Neural cell (in vitro differentiated cells): ENCODE measurements at regions not wholly inside any gene's neighbourhood (a gene's known extent, or its start where the extent isn't known, plus 50 kb on each side); places are given as distances from the start of the nearest gene placed in this dataset.

Source experiments
- H2AFZ ChIP-seq: fragments of 200-600, 300-800 bp; sonication (generic), shearing (Covaris generic); 2 replicates; pipeline ENCODE4 v1.6.0; 2014; ENCODE audit warnings: low read depth, mild to moderate bottlenecking, antibody characterized with exemption, low read length, moderate library complexity
- H3F3A ChIP-seq: fragments of 200-600 bp; shearing (Covaris generic); 2 replicates; pipeline ENCODE4 v1.6.1; 2016; ENCODE audit warnings: mild to moderate bottlenecking, moderate library complexity, mixed read lengths, antibody characterized with exemption, low read length; ENCODE audit not compliant: insufficient read depth, poor library complexity, severe bottlenecking
- H3K27ac ChIP-seq: fragments of 200-600, 300-800 bp; sonication (generic), shearing (Covaris generic); 2 replicates; pipeline ENCODE4 v1.5.1; 2014; ENCODE audit warnings: mild to moderate bottlenecking, low read length, moderate library complexity
- H3K27me3 ChIP-seq: fragments of 300-800, 200-600 bp; sonication (generic), shearing (Covaris generic); 2 replicates; pipeline ENCODE4 v1.6.0; 2014; ENCODE audit warnings: mild to moderate bottlenecking, low read depth, low read length, moderate library complexity; ENCODE audit not compliant: insufficient read depth
- H3K36me3 ChIP-seq: fragments of 300-800, 200-600 bp; sonication (generic), shearing (Covaris generic); 2 replicates; pipeline ENCODE4 v1.5.1; 2014; ENCODE audit warnings: mild to moderate bottlenecking, antibody characterized with exemption, low read length, moderate library complexity; ENCODE audit not compliant: insufficient read depth
- H3K4me2 ChIP-seq: fragments of 300-800, 200-600 bp; sonication (generic), shearing (Covaris generic); 2 replicates; pipeline ENCODE4 v1.6.0; 2014; ENCODE audit warnings: mild to moderate bottlenecking, low read length
- H3K4me3 ChIP-seq: fragments of 300-800, 200-600 bp; sonication (generic), shearing (Covaris generic); 2 replicates; pipeline ENCODE4 v1.5.1; 2014; ENCODE audit warnings: mild to moderate bottlenecking, low read length, moderate library complexity
- H3K79me2 ChIP-seq: fragments of 200-600 bp; shearing (Covaris generic); replicated peaks from 2 replicates; pipeline ENCODE4 v1.6.0; 2014; ENCODE audit warnings: mild to moderate bottlenecking, low read length, moderate library complexity; ENCODE audit not compliant: insufficient read depth
- H3K9ac ChIP-seq: fragments of 300-800, 200-600 bp; sonication (generic), shearing (Covaris generic); 2 replicates; pipeline ENCODE4 v1.6.1; 2016; ENCODE audit warnings: mild to moderate bottlenecking, low read length, mixed read lengths
- H3K9me2 ChIP-seq: fragments of 200-600 bp; shearing (Covaris generic); 2 replicates; pipeline ENCODE4 v1.6.1; 2016; ENCODE audit warnings: mild to moderate bottlenecking, low read length, mixed read lengths; ENCODE audit not compliant: insufficient read depth
- H3K9me3 ChIP-seq: fragments of 200-600, 300-800 bp; sonication (generic), shearing (Covaris generic); 2 replicates; pipeline ENCODE4 v1.6.1; 2016; ENCODE audit warnings: mild to moderate bottlenecking, mixed run types, low read length, moderate library complexity, mixed read lengths
- H4K20me1 ChIP-seq: fragments of 200-600 bp; shearing (Covaris generic); 2 replicates; pipeline ENCODE4 v1.6.1; 2016; ENCODE audit warnings: mild to moderate bottlenecking, mixed run types; ENCODE audit not compliant: insufficient read depth
- EZH2 ChIP-seq: fragments of 200-600, 300-800 bp; shearing (Covaris generic), sonication (generic); IDR thresholded peaks from 2 replicates; pipeline ENCODE4 v1.6.1; 2014; ENCODE audit warnings: antibody characterized with exemption, low read length, borderline replicate concordance, mild to moderate bottlenecking; ENCODE audit not compliant: insufficient read depth, poor library complexity, severe bottlenecking
- MXI1 ChIP-seq: fragments of 450-650 bp; conservative IDR thresholded peaks from 2 replicates; pipeline ENCODE4 v1.6.1; 2014; ENCODE audit warnings: antibody characterized with exemption, mild to moderate bottlenecking; ENCODE audit not compliant: poor library complexity, severe bottlenecking
- POLR2AphosphoS5 ChIP-seq: IDR thresholded peaks from 2 replicates; pipeline ENCODE4 v1.6.1; 2012
- RAD21 ChIP-seq: fragments of 450-650 bp; conservative IDR thresholded peaks from 2 replicates; pipeline ENCODE4 v1.6.1; 2014; ENCODE audit warnings: antibody characterized with exemption, mild to moderate bottlenecking, moderate library complexity
- REST ChIP-seq: IDR thresholded peaks from 2 replicates; pipeline ENCODE4 v1.6.1; 2012; ENCODE audit warnings: borderline replicate concordance
- SMC3 ChIP-seq: fragments of 450-650 bp; conservative IDR thresholded peaks from 2 replicates; pipeline ENCODE4 v1.6.1; 2014; ENCODE audit warnings: antibody characterized with exemption, mild to moderate bottlenecking, moderate library complexity; ENCODE audit not compliant: poor library complexity
- TAF1 ChIP-seq: IDR thresholded peaks from 2 replicates; pipeline ENCODE4 v1.6.1; 2012; ENCODE audit warnings: low read depth

- no peak overlapping the region for H3K4me2 ChIP-seq
- H3K27ac ChIP-seq = no peak overlapping the region
- TF ChIP-seq MXI1 (no peak), POLR2AphosphoS5 (no peak)
- H3K27me3 ChIP-seq = peaks cover 14% of the 10 kb centered on the region
- H4K20me1 ChIP-seq = no peaks in the 10 kb centered on the region
- no peaks in the 10 kb centered on the region for H3K9me2 ChIP-seq
- no peak overlapping the region for H3K4me3 ChIP-seq
- no peaks in the 10 kb centered on the region for H3K79me2 ChIP-seq
- H3K9ac ChIP-seq = no peak overlapping the region
- no peaks in the 10 kb centered on the region for H3F3A ChIP-seq
- no peaks in the 10 kb centered on the region for H3K9me3 ChIP-seq
- H2AFZ ChIP-seq = no peak overlapping the region
- no peaks in the 10 kb centered on the region for H3K36me3 ChIP-seq
Measured at GRCh38 chr6:27768556-27768955, 143.6 kb downstream of the OR2B2 start.

GRCh38 chr6:27767851-27768250 lies 144.3 kb downstream of the OR2B2 start:
- H3K4me2 ChIP-seq = no peak overlapping the region
- H3K27me3 ChIP-seq = peaks cover 16% of the 10 kb centered on the region
- no peak overlapping the region for H2AFZ ChIP-seq
- H3K9ac ChIP-seq = no peak overlapping the region
- H3K9me3 ChIP-seq = no peaks in the 10 kb centered on the region
- H3K79me2 ChIP-seq = no peaks in the 10 kb centered on the region
- no peaks in the 10 kb centered on the region for H4K20me1 ChIP-seq
- no peaks in the 10 kb centered on the region for H3K36me3 ChIP-seq
- no peak overlapping the region for H3K4me3 ChIP-seq
- H3K9me2 ChIP-seq = no peaks in the 10 kb centered on the region
- no peak overlapping the region for H3K27ac ChIP-seq
- no peaks in the 10 kb centered on the region for H3F3A ChIP-seq
- TF ChIP-seq MXI1 = no peak
- no peak for TF ChIP-seq EZH2
- no peak for TF ChIP-seq REST
- TF ChIP-seq SMC3 = no peak
- TF ChIP-seq TAF1 = no peak

- no peaks in the 10 kb centered on the region for H3K79me2 ChIP-seq
- no peaks in the 10 kb centered on the region for H3K9me3 ChIP-seq
- no peak overlapping the region for H3K9ac ChIP-seq
- peaks cover 22% of the 10 kb centered on the region for H3K27me3 ChIP-seq
- H3K4me2 ChIP-seq = no peak overlapping the region
- H4K20me1 ChIP-seq = no peaks in the 10 kb centered on the region
- no peak overlapping the region for H3K27ac ChIP-seq
- no peak overlapping the region for H3K4me3 ChIP-seq
- H2AFZ ChIP-seq = no peak overlapping the region
- TF ChIP-seq EZH2 = no peak
- no peak for TF ChIP-seq MXI1
- TF ChIP-seq RAD21 = no peak
- TF ChIP-seq POLR2AphosphoS5 = no peak
- TF ChIP-seq TAF1 = no peak
- no peak for TF ChIP-seq SMC3
- H3K36me3 ChIP-seq = no peaks in the 10 kb centered on the region
- no peaks in the 10 kb centered on the region for H3K9me2 ChIP-seq
- no peaks in the 10 kb centered on the region for H3F3A ChIP-seq
Measured at GRCh38 chr6:27766405-27766804, 145.8 kb downstream of the OR2B2 start.
